ENCODE measurements at regions not wholly inside any gene's neighbourhood (a gene's known extent, or its start where the extent isn't known, plus 50 kb on each side); places are given as distances from the start of the nearest gene placed in this dataset.
"Not testable (repeated sequence)": the region's sequence is repeated elsewhere in the genome, so short reads cannot be mapped to it uniquely, and the experiment has no call there.

DNA sequence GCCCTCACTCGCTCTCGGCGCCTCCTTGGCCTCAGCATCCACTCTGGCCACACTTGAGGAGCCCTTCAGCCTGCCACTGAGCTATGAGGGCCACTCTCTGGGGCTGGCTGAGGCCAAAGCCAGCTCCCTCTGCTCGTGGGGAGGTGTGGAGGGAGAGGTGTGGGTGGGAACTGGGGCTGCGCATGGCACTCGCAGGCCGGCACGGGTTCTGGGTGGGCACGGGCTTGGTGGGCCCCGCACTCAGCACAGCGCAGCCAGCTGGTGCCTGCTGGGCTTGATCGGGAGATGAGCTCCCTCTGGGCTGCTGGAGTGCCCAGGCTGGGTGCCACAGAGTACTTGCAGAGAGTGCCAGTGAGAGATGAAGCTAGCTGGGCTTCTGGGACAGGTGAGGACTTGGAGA, 875.5 kb downstream of the XPNPEP1 start:
- Histone ChIP-seq H3K4me3 (ENCODE audit: low read depth, low read length) (no peak overlapping the region), H3K36me3 (ENCODE audit: control insufficient read depth in 2 of 2, insufficient read depth in 1 of 2, low read length in 2 of 2) (no peaks in the 10 kb centered on the region), H3K27ac (ENCODE audit: extremely low read depth, low read depth, low read length) (no peak overlapping the region), H3K9me3 (ENCODE audit: control insufficient read depth, insufficient read depth, low read depth, low read length) (no peaks in the 10 kb centered on the region), H3K4me1 (ENCODE audit: control insufficient read depth, insufficient read depth, low read length) (no peaks in the 10 kb centered on the region)
- TF ChIP-seq ZNF610 (tag by site-specific recombination; IDR thresholded peaks at IDR 0.05; ENCODE audit: borderline replicate concordance) (no peak), ZNF174 (tag by site-specific recombination; IDR thresholded peaks at IDR 0.05) (no peak), ZNF132 (tag by site-specific recombination; IDR thresholded peaks at IDR 0.05; ENCODE audit: borderline replicate concordance) (no peak), ZNF335 (tag by site-specific recombination; conservative IDR thresholded peaks at IDR 0.05) (no peak), PRDM2 (tag by site-specific recombination; IDR thresholded peaks at IDR 0.05; ENCODE audit: borderline replicate concordance) (no peak), ZNF223 (tag by site-specific recombination; IDR thresholded peaks at IDR 0.05) (no peak), SCRT1 (tag by site-specific recombination; IDR thresholded peaks at IDR 0.05; ENCODE audit: borderline replicate concordance) (no peak), GLIS1 (tag by site-specific recombination; IDR thresholded peaks at IDR 0.05) (no peak), ZNF311 (tag by site-specific recombination; IDR thresholded peaks at IDR 0.05; ENCODE audit: borderline replicate concordance) (no peak), ZFP69B (tag by site-specific recombination; IDR thresholded peaks at IDR 0.05) (no peak), ZBTB21 (tag by site-specific recombination; IDR thresholded peaks at IDR 0.05) (no peak), ZNF133 (tag by site-specific recombination; IDR thresholded peaks at IDR 0.05) (no peak), ZNF23 (tag by site-specific recombination; IDR thresholded peaks at IDR 0.05; ENCODE audit: borderline replicate concordance) (no peak), MZF1 (tag by site-specific recombination; IDR thresholded peaks at IDR 0.05; ENCODE audit: borderline replicate concordance) (no peak)
- ChIA-PET CTCF (no interaction called here), POLR2A (no interaction called here)

- H3K4me1 ChIP-seq (ENCODE audit: control insufficient read depth, insufficient read depth, low read length); H3K27ac ChIP-seq (ENCODE audit: extremely low read depth, low read depth, low read length); H3K36me3 ChIP-seq (ENCODE audit: control insufficient read depth in 2 of 2, insufficient read depth in 1 of 2, low read length in 2 of 2); CTCF ChIA-PET; H3K9me3 ChIP-seq (ENCODE audit: control insufficient read depth, insufficient read depth, low read depth, low read length); POLR2A ChIA-PET; H3K4me3 ChIP-seq (ENCODE audit: low read depth, low read length): not testable (repeated sequence)
These were observed 876.9 kb downstream of the XPNPEP1 start for GRCh38 chr10:109046427-109046826.

DNA sequence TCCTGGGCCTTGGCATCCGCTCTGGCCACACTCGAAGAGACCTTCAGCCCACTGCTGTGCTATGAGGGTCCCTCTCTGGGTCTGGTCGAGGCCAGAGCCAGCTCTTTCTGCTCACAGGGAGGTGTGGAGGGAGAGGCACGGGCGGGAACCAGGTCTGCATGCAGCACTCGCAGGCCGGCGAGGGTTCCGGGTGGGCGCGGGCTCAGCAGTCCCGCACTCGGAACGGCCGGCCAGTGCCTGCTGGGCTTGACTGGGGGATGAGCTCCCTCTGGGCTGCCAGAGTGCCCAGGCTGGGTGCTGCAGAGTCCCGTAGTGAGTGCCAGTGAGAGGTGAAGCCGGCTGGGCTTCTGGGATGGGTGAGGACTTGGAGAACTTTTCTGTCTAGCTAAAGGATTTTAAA, 882.7 kb downstream of the XPNPEP1 start:
- Histone ChIP-seq H3K27ac (ENCODE audit: extremely low read depth, low read depth, low read length) (no peak overlapping the region), H3K4me3 (ENCODE audit: low read depth, low read length) (no peak overlapping the region), H3K36me3 (ENCODE audit: control insufficient read depth in 2 of 2, insufficient read depth in 1 of 2, low read length in 2 of 2) (no peaks in the 10 kb centered on the region), H3K9me3 (ENCODE audit: control insufficient read depth, insufficient read depth, low read depth, low read length) (no peaks in the 10 kb centered on the region), H3K4me1 (ENCODE audit: control insufficient read depth, insufficient read depth, low read length) (no peaks in the 10 kb centered on the region)
- ChIA-PET POLR2A (no interaction called here), CTCF (no interaction called here)
- TF ChIP-seq BCL11A (tag by site-specific recombination; IDR thresholded peaks at IDR 0.05; ENCODE audit: low read depth) (no peak), ZNF544 (tag by site-specific recombination; IDR thresholded peaks at IDR 0.05) (no peak), SP2 (tag by site-specific recombination; IDR thresholded peaks at IDR 0.05) (no peak), MYNN (tag by site-specific recombination; IDR thresholded peaks at IDR 0.05; ENCODE audit: borderline replicate concordance) (no peak), ZNF530 (tag by site-specific recombination; IDR thresholded peaks at IDR 0.05; ENCODE audit: low read depth) (no peak), REPIN1 (tag by site-specific recombination; IDR thresholded peaks at IDR 0.05; ENCODE audit: low read depth) (no peak), ZSCAN23 (tag by site-specific recombination; IDR thresholded peaks at IDR 0.05) (no peak), KLF9 (tag by site-specific recombination; IDR thresholded peaks at IDR 0.05; ENCODE audit: low read depth) (no peak), ZNF138 (tag by site-specific recombination; IDR thresholded peaks at IDR 0.05; ENCODE audit: borderline replicate concordance) (no peak)
- TF ChIP-seq, protein P1, sequence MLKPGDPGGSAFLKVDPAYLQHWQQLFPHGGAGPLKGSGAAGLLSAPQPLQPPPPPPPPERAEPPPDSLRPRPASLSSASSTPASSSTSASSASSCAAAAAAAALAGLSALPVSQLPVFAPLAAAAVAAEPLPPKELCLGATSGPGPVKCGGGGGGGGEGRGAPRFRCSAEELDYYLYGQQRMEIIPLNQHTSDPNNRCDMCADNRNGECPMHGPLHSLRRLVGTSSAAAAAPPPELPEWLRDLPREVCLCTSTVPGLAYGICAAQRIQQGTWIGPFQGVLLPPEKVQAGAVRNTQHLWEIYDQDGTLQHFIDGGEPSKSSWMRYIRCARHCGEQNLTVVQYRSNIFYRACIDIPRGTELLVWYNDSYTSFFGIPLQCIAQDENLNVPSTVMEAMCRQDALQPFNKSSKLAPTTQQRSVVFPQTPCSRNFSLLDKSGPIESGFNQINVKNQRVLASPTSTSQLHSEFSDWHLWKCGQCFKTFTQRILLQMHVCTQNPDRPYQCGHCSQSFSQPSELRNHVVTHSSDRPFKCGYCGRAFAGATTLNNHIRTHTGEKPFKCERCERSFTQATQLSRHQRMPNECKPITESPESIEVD (tag by site-specific recombination; IDR thresholded peaks at IDR 0.05), result no peak
